Mammary epithelial cell (primary cell): ENCODE measurements at regions not wholly inside any gene's neighbourhood (a gene's known extent, or its start where the extent isn't known, plus 50 kb on each side); places are given as distances from the start of the nearest gene placed in this dataset.

Experiments used
- EZH2 ChIP-seq: IDR thresholded peaks from 2 replicates; pipeline ENCODE4 v1.6.1; 2012; ENCODE audit warnings: low read length, inconsistent platforms, borderline replicate concordance
- TF ChIP-seq, protein P1 (sequence below), 2 donors: IDR thresholded peaks in 1 of 2; conservative IDR thresholded peaks in 1 of 2; 2 replicates each; pipeline ENCODE4 v1.5.1; 2011 to 2012; ENCODE audit warnings: inconsistent platforms in 2 of 2, low read length in 2 of 2, mild to moderate bottlenecking in 2 of 2, control low read depth in 1 of 2, low read depth in 1 of 2; ENCODE audit not compliant: insufficient read depth in 1 of 2; ENCODE audit errors: extremely low read depth in 1 of 2

GRCh38 chr10:118499186-118499585, 96.3 kb downstream of the PRLHR start:
- TF ChIP-seq, protein P1, sequence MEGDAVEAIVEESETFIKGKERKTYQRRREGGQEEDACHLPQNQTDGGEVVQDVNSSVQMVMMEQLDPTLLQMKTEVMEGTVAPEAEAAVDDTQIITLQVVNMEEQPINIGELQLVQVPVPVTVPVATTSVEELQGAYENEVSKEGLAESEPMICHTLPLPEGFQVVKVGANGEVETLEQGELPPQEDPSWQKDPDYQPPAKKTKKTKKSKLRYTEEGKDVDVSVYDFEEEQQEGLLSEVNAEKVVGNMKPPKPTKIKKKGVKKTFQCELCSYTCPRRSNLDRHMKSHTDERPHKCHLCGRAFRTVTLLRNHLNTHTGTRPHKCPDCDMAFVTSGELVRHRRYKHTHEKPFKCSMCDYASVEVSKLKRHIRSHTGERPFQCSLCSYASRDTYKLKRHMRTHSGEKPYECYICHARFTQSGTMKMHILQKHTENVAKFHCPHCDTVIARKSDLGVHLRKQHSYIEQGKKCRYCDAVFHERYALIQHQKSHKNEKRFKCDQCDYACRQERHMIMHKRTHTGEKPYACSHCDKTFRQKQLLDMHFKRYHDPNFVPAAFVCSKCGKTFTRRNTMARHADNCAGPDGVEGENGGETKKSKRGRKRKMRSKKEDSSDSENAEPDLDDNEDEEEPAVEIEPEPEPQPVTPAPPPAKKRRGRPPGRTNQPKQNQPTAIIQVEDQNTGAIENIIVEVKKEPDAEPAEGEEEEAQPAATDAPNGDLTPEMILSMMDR (conservative IDR thresholded peaks at IDR 0.05 in 1 of 2, IDR thresholded peaks at IDR 0.05 in 1 of 2; ENCODE audit: extremely low read depth in 1 of 2, insufficient read depth in 1 of 2, low read depth in 1 of 2, low read length in 2 of 2): no peak
- no peak for TF ChIP-seq EZH2
